ENCODE measurements at regions not wholly inside any gene's neighbourhood (a gene's known extent, or its start where the extent isn't known, plus 50 kb on each side); places are given as distances from the start of the nearest gene placed in this dataset.

- TF ChIP-seq GATA3 (IDR thresholded peaks at IDR 0.05; ENCODE audit: low read depth, low read length) (no peak), GATA2 (IDR thresholded peaks at IDR 0.05; ENCODE audit: low read depth, low read length) (no peak)
Measured at GRCh38 chr20:17059465-17059864, 167.4 kb upstream of the PCSK2 start.

Data from SH-SY5Y (cell line).